ES-I3 (cell line): ENCODE measurements at regions not wholly inside any gene's neighbourhood (a gene's known extent, or its start where the extent isn't known, plus 50 kb on each side); places are given as distances from the start of the nearest gene placed in this dataset.

Experiments used
- H3K36me3 ChIP-seq: 2 replicates; pipeline ENCODE4 v1.6.1; 2013; ENCODE audit warnings: mild to moderate bottlenecking, low read length, control low read depth, moderate library complexity; ENCODE audit not compliant: insufficient read depth
- H3K4me1 ChIP-seq: 2 replicates; pipeline ENCODE4 v1.6.1; 2013; ENCODE audit warnings: mild to moderate bottlenecking, control low read depth, low read length; ENCODE audit not compliant: insufficient read depth
- H3K9ac ChIP-seq: 2 replicates; pipeline ENCODE4 v1.6.1; 2013; ENCODE audit warnings: low read depth, mild to moderate bottlenecking, low read length, moderate library complexity
- H3K9me3 ChIP-seq: 2 replicates; pipeline ENCODE4 v1.6.1; 2013; ENCODE audit warnings: mild to moderate bottlenecking, low read length, moderate library complexity; ENCODE audit not compliant: control insufficient read depth, insufficient read depth

- no peak overlapping the region for H3K9ac ChIP-seq
- H3K36me3 ChIP-seq, result no peaks in the 10 kb centered on the region
- H3K4me1 ChIP-seq, result no peaks in the 10 kb centered on the region
- H3K9me3 ChIP-seq, result no peaks in the 10 kb centered on the region
These were observed 87.4 kb upstream of the FZD10 start for GRCh38 chr12:130074661-130075406.

GRCh38 chr12:130075497-130076076 lies 86.7 kb upstream of the FZD10 start:
- H3K4me1 ChIP-seq, result no peaks in the 10 kb centered on the region
- no peaks in the 10 kb centered on the region for H3K36me3 ChIP-seq
- H3K9ac ChIP-seq, result no peak overlapping the region
- H3K9me3 ChIP-seq, result no peaks in the 10 kb centered on the region

GRCh38 chr12:130076126-130076525 lies 86.1 kb upstream of the FZD10 start:
- no peaks in the 10 kb centered on the region for H3K36me3 ChIP-seq
- no peaks in the 10 kb centered on the region for H3K4me1 ChIP-seq
- no peak overlapping the region for H3K9ac ChIP-seq
- no peaks in the 10 kb centered on the region for H3K9me3 ChIP-seq

GRCh38 chr12:130076752-130077151 lies 85.5 kb upstream of the FZD10 start:
- H3K4me1 ChIP-seq, result no peaks in the 10 kb centered on the region
- H3K36me3 ChIP-seq, result no peaks in the 10 kb centered on the region
- H3K9me3 ChIP-seq, result no peaks in the 10 kb centered on the region
- no peak overlapping the region for H3K9ac ChIP-seq

GRCh38 chr12:130078852-130079251 lies 83.4 kb upstream of the FZD10 start:
- H3K9ac ChIP-seq, result no peak overlapping the region
- H3K36me3 ChIP-seq, result no peaks in the 10 kb centered on the region
- H3K4me1 ChIP-seq, result no peaks in the 10 kb centered on the region
- no peaks in the 10 kb centered on the region for H3K9me3 ChIP-seq

GRCh38 chr12:130079279-130079678 lies 83.0 kb upstream of the FZD10 start:
- Histone ChIP-seq H3K9me3 (no peaks in the 10 kb centered on the region), H3K4me1 (no peaks in the 10 kb centered on the region), H3K9ac (no peak overlapping the region), H3K36me3 (no peaks in the 10 kb centered on the region)

GRCh38 chr12:130080205-130080604 lies 82.1 kb upstream of the FZD10 start:
- H3K4me1 ChIP-seq, result 0 out of 2 replicates have a peak, but pooled peaks cover 4% of the 10 kb centered on the region
- no peaks in the 10 kb centered on the region for H3K36me3 ChIP-seq
- no peak overlapping the region for H3K9ac ChIP-seq
- H3K9me3 ChIP-seq, result no peaks in the 10 kb centered on the region

- H3K4me1 ChIP-seq, result peaks cover 5% of the 10 kb centered on the region; the same call in 1 of the 2 replicates
- H3K9me3 ChIP-seq, result no peaks in the 10 kb centered on the region
- no peak overlapping the region for H3K9ac ChIP-seq
- H3K36me3 ChIP-seq, result no peaks in the 10 kb centered on the region
These were observed 81.0 kb upstream of the FZD10 start for GRCh38 chr12:130081117-130081805.

GRCh38 chr12:130083002-130083401 lies 79.3 kb upstream of the FZD10 start:
- Histone ChIP-seq H3K4me1 (peaks cover 16% of the 10 kb centered on the region; the same call in 1 of the 2 replicates), H3K9me3 (no peaks in the 10 kb centered on the region), H3K9ac (no peak overlapping the region), H3K36me3 (no peaks in the 10 kb centered on the region)

GRCh38 chr12:130083734-130084133 lies 78.5 kb upstream of the FZD10 start:
- Histone ChIP-seq H3K36me3 (no peaks in the 10 kb centered on the region), H3K9me3 (no peaks in the 10 kb centered on the region), H3K9ac (no peak overlapping the region), H3K4me1 (peaks cover 16% of the 10 kb centered on the region; the same call in 1 of the 2 replicates)

GRCh38 chr12:130084359-130084758 lies 77.9 kb upstream of the FZD10 start:
- H3K4me1 ChIP-seq, result peaks cover 16% of the 10 kb centered on the region; the same call in 1 of the 2 replicates
- H3K36me3 ChIP-seq, result no peaks in the 10 kb centered on the region
- H3K9ac ChIP-seq, result no peak overlapping the region
- H3K9me3 ChIP-seq, result no peaks in the 10 kb centered on the region

- H3K9ac ChIP-seq, result no peak overlapping the region
- H3K36me3 ChIP-seq, result no peaks in the 10 kb centered on the region
- H3K4me1 ChIP-seq, result peaks cover 16% of the 10 kb centered on the region; the same call in 1 of the 2 replicates
- H3K9me3 ChIP-seq, result no peaks in the 10 kb centered on the region
These were observed 76.0 kb upstream of the FZD10 start for GRCh38 chr12:130086248-130086647.

- H3K9me3 ChIP-seq, result no peaks in the 10 kb centered on the region
- peaks cover 16% of the 10 kb centered on the region; the same call in 1 of the 2 replicates for H3K4me1 ChIP-seq
- no peaks in the 10 kb centered on the region for H3K36me3 ChIP-seq
- no peak overlapping the region for H3K9ac ChIP-seq
These were observed 75.5 kb upstream of the FZD10 start for GRCh38 chr12:130086797-130087196.

- no peaks in the 10 kb centered on the region for H3K9me3 ChIP-seq
- H3K4me1 ChIP-seq, result peaks cover 16% of the 10 kb centered on the region; the same call in 1 of the 2 replicates
- H3K9ac ChIP-seq, result no peak overlapping the region
- no peaks in the 10 kb centered on the region for H3K36me3 ChIP-seq
These were observed 75.0 kb upstream of the FZD10 start for GRCh38 chr12:130087222-130087621.

- Histone ChIP-seq H3K36me3 (no peaks in the 10 kb centered on the region), H3K9me3 (no peaks in the 10 kb centered on the region), H3K9ac (no peak overlapping the region), H3K4me1 (peaks cover 16% of the 10 kb centered on the region; the same call in 1 of the 2 replicates)
These were observed 73.8 kb upstream of the FZD10 start for GRCh38 chr12:130088504-130088903.
